ENCODE measurements at regions not wholly inside any gene's neighbourhood (a gene's known extent, or its start where the extent isn't known, plus 50 kb on each side); places are given as distances from the start of the nearest gene placed in this dataset.

DNA sequence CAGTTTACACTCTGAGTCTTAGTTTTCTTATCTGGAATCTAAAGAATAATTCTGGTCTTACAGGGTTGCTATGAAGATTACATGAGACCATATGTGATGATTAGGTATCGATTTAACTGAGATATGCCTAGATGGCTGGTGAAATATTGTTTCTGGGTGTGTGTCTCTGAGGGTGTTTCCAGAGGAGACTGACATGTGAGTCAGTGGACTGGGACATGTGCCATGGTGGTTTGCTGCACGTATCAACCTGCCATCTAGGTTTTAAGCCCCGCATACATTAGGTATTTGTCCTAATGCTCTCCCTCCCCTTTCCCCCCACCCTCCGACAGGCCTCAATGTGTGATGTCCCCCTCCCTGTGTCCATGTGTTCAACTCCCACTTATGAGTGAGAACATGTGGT lies 186.0 kb upstream of the CXorf66 start:
- TF ChIP-seq CTCF (conservative IDR thresholded peaks at IDR 0.05; ENCODE audit: low read depth in 2 of 2) (no peak), CREB1 (CRISPR knock-in tag; IDR thresholded peaks at IDR 0.05; ENCODE audit: low read depth) (no peak), EZH2phosphoT487 (IDR thresholded peaks at IDR 0.05; ENCODE audit: unreplicated experiment) (no peak), EZH2 (IDR thresholded peaks at IDR 0.05; ENCODE audit: low read depth, unreplicated experiment) (no peak), POLR2AphosphoS5 (IDR thresholded peaks at IDR 0.05; ENCODE audit: low read depth) (no peak)
- TF ChIP-seq, protein P1, sequence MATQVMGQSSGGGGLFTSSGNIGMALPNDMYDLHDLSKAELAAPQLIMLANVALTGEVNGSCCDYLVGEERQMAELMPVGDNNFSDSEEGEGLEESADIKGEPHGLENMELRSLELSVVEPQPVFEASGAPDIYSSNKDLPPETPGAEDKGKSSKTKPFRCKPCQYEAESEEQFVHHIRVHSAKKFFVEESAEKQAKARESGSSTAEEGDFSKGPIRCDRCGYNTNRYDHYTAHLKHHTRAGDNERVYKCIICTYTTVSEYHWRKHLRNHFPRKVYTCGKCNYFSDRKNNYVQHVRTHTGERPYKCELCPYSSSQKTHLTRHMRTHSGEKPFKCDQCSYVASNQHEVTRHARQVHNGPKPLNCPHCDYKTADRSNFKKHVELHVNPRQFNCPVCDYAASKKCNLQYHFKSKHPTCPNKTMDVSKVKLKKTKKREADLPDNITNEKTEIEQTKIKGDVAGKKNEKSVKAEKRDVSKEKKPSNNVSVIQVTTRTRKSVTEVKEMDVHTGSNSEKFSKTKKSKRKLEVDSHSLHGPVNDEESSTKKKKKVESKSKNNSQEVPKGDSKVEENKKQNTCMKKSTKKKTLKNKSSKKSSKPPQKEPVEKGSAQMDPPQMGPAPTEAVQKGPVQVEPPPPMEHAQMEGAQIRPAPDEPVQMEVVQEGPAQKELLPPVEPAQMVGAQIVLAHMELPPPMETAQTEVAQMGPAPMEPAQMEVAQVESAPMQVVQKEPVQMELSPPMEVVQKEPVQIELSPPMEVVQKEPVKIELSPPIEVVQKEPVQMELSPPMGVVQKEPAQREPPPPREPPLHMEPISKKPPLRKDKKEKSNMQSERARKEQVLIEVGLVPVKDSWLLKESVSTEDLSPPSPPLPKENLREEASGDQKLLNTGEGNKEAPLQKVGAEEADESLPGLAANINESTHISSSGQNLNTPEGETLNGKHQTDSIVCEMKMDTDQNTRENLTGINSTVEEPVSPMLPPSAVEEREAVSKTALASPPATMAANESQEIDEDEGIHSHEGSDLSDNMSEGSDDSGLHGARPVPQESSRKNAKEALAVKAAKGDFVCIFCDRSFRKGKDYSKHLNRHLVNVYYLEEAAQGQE (IDR thresholded peaks at IDR 0.05; ENCODE audit: unreplicated experiment), result no peak

Data from GM23338 (cell line).